ENCODE measurements at regions not wholly inside any gene's neighbourhood (a gene's known extent, or its start where the extent isn't known, plus 50 kb on each side); places are given as distances from the start of the nearest gene placed in this dataset.

DNA sequence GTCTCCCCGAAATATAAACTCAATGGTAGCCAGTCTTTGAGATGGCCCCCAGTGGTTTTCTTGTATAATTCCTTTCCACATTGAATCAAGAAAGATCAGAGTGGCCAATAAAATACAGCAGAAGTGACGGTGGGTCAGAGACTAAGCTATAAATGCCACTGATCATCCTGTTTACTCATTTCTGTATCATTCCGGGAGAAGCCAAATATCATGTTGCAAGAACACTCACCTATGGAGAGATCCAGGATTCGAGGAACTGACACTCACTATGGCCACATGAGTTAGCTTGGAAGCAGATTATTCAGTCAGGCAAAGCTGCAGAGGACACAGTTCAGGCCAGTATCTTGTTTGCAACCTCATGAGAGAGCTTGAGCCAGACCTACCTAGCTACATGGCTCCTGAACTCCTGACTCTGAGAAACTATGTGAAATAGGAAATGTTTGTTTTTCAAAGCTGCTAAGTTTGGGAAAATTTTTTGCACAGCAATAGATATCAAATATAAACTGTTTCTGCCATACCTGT, 132.4 kb upstream of the ADGRF1 start:
- TF ChIP-seq ETV5 (CRISPR knock-in tag; IDR thresholded peaks at IDR 0.05; ENCODE audit: low read depth) (no peak), GABPA (tag; conservative IDR thresholded peaks at IDR 0.05; ENCODE audit: low read depth) (no peak), ZNF785 (CRISPR knock-in tag; IDR thresholded peaks at IDR 0.05) (no peak), SPI1 (IDR thresholded peaks at IDR 0.05; ENCODE audit: borderline replicate concordance, low read depth, low read length) (no peak), HNRNPUL1 (IDR thresholded peaks at IDR 0.05; ENCODE audit: low read length) (no peak), HNRNPL (IDR thresholded peaks at IDR 0.05; ENCODE audit: low read depth, low read length) (no peak), ZFX (CRISPR knock-in tag; IDR thresholded peaks at IDR 0.05) (no peak), DPF2 (IDR thresholded peaks at IDR 0.05) (no peak), SMAD3 (CRISPR knock-in tag; conservative IDR thresholded peaks at IDR 0.05) (no peak), SP1 (CRISPR knock-in tag; IDR thresholded peaks at IDR 0.05) (no peak)
- TF ChIP-seq, protein P1, sequence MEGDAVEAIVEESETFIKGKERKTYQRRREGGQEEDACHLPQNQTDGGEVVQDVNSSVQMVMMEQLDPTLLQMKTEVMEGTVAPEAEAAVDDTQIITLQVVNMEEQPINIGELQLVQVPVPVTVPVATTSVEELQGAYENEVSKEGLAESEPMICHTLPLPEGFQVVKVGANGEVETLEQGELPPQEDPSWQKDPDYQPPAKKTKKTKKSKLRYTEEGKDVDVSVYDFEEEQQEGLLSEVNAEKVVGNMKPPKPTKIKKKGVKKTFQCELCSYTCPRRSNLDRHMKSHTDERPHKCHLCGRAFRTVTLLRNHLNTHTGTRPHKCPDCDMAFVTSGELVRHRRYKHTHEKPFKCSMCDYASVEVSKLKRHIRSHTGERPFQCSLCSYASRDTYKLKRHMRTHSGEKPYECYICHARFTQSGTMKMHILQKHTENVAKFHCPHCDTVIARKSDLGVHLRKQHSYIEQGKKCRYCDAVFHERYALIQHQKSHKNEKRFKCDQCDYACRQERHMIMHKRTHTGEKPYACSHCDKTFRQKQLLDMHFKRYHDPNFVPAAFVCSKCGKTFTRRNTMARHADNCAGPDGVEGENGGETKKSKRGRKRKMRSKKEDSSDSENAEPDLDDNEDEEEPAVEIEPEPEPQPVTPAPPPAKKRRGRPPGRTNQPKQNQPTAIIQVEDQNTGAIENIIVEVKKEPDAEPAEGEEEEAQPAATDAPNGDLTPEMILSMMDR (IDR thresholded peaks at IDR 0.05 in 2 of 3, conservative IDR thresholded peaks at IDR 0.05 in 1 of 3; ENCODE audit: insufficient read depth in 2 of 3, low read depth in 1 of 3, low read length in 3 of 3) = no peak
- TF ChIP-seq, protein P2, sequence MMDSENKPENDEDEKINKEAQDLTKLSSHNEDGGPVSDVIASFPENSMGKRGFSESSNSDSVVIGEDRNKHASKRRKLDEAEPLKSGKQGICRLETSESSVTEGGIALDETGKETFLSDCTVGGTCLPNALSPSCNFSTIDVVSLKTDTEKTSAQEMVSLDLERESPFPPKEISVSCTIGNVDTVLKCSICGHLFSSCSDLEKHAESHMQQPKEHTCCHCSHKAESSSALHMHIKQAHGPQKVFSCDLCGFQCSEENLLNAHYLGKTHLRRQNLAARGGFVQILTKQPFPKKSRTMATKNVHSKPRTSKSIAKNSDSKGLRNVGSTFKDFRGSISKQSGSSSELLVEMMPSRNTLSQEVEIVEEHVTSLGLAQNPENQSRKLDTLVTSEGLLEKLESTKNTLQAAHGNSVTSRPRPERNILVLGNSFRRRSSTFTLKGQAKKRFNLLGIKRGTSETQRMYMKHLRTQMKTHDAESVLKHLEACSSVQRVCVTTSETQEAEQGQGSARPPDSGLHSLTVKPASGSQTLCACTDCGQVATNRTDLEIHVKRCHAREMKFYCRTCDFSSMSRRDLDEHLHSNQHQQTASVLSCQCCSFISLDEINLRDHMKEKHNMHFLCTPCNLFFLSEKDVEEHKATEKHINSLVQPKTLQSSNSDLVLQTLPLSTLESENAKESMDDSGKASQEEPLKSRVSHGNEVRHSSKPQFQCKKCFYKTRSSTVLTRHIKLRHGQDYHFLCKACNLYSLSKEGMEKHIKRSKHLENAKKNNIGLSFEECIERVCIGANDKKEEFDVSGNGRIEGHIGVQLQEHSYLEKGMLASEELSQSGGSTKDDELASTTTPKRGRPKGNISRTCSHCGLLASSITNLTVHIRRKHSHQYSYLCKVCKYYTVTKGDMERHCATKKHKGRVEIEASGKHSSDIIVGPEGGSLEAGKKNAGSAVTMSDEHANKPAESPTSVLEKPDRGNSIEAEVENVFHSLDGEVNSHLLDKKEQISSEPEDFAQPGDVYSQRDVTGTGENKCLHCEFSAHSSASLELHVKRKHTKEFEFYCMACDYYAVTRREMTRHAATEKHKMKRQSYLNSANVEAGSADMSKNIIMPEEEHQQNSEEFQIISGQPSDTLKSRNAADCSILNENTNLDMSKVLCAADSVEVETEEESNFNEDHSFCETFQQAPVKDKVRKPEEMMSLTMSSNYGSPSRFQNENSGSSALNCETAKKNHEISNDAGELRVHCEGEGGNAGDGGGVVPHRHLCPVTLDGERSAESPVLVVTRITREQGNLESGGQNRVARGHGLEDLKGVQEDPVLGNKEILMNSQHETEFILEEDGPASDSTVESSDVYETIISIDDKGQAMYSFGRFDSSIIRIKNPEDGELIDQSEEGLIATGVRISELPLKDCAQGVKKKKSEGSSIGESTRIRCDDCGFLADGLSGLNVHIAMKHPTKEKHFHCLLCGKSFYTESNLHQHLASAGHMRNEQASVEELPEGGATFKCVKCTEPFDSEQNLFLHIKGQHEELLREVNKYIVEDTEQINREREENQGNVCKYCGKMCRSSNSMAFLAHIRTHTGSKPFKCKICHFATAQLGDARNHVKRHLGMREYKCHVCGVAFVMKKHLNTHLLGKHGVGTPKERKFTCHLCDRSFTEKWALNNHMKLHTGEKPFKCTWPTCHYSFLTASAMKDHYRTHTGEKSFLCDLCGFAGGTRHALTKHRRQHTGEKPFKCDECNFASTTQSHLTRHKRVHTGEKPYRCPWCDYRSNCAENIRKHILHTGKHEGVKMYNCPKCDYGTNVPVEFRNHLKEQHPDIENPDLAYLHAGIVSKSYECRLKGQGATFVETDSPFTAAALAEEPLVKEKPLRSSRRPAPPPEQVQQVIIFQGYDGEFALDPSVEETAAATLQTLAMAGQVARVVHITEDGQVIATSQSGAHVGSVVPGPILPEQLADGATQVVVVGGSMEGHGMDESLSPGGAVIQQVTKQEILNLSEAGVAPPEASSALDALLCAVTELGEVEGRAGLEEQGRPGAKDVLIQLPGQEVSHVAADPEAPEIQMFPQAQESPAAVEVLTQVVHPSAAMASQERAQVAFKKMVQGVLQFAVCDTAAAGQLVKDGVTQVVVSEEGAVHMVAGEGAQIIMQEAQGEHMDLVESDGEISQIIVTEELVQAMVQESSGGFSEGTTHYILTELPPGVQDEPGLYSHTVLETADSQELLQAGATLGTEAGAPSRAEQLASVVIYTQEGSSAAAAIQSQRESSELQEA (IDR thresholded peaks at IDR 0.05; ENCODE audit: low read depth) = no peak
